T1000 (cell line): ENCODE measurements at regions not wholly inside any gene's neighbourhood (a gene's known extent, or its start where the extent isn't known, plus 50 kb on each side); places are given as distances from the start of the nearest gene placed in this dataset.
"Not testable (repeated sequence)": the region's sequence is repeated elsewhere in the genome, so short reads cannot be mapped to it uniquely, and the experiment has no call there.

ENCODE experiments used
- DNase-seq: peaks from one replicate; lab custom pipeline; 2025; ENCODE audit warnings: mixed read lengths; lab: John Stamatoyannopoulos, UW

- no peak for DNase-seq
Measured at GRCh38 chr2:13413989-13414388, 697.3 kb downstream of the TRIB2 start.

GRCh38 chr2:13414897-13415296 lies 698.2 kb downstream of the TRIB2 start:
- DNase-seq: no peak

GRCh38 chr2:13433954-13434353 lies 717.2 kb downstream of the TRIB2 start:
- no peak for DNase-seq

- DNase-seq: not testable (repeated sequence)
Measured at GRCh38 chr2:13443554-13444261, 727.0 kb downstream of the TRIB2 start.

GRCh38 chr2:13462464-13462863 lies 745.7 kb downstream of the TRIB2 start:
- DNase-seq: no peak

GRCh38 chr2:13466076-13466475 lies 749.3 kb downstream of the TRIB2 start:
- no peak for DNase-seq

GRCh38 chr2:13474538-13474937 lies 757.8 kb downstream of the TRIB2 start:
- no peak for DNase-seq

- no peak for DNase-seq
Measured at GRCh38 chr2:13480057-13480456, 763.3 kb downstream of the TRIB2 start.

GRCh38 chr2:13481201-13481600 lies 764.5 kb downstream of the TRIB2 start:
- no peak for DNase-seq

GRCh38 chr2:13485256-13485655 lies 768.5 kb downstream of the TRIB2 start:
- DNase-seq: no peak

GRCh38 chr2:13488965-13489364 lies 772.2 kb downstream of the TRIB2 start:
- no peak for DNase-seq

GRCh38 chr2:13492262-13492661 lies 775.5 kb downstream of the TRIB2 start:
- DNase-seq: no peak

GRCh38 chr2:13495051-13495450 lies 778.3 kb downstream of the TRIB2 start:
- no peak for DNase-seq

GRCh38 chr2:13504808-13505207 lies 788.1 kb downstream of the TRIB2 start:
- DNase-seq: no peak

- DNase-seq: no peak
Measured at GRCh38 chr2:13508671-13509070, 791.9 kb downstream of the TRIB2 start.

- DNase-seq: no peak
Measured at GRCh38 chr2:13515254-13515653, 798.5 kb downstream of the TRIB2 start.

GRCh38 chr2:13522096-13522495 lies 805.4 kb downstream of the TRIB2 start:
- DNase-seq: no peak

- no peak for DNase-seq
Measured at GRCh38 chr2:13522917-13523821, 806.4 kb downstream of the TRIB2 start.

- no peak for DNase-seq
Measured at GRCh38 chr2:13524492-13524891, 807.8 kb downstream of the TRIB2 start.

- not testable (repeated sequence) for DNase-seq
Measured at GRCh38 chr2:13531735-13532410, 815.1 kb downstream of the TRIB2 start.

- DNase-seq: not testable (repeated sequence)
Measured at GRCh38 chr2:13532781-13533523, 816.2 kb downstream of the TRIB2 start.

GRCh38 chr2:13533524-13533922 lies 816.8 kb downstream of the TRIB2 start:
- DNase-seq: no peak
